ENCODE measurements at regions not wholly inside any gene's neighbourhood (a gene's known extent, or its start where the extent isn't known, plus 50 kb on each side); places are given as distances from the start of the nearest gene placed in this dataset.

GRCh38 chr10:57890691-57891090 is 377.0 kb downstream of the IPMK start:
- TF ChIP-seq, protein P1, sequence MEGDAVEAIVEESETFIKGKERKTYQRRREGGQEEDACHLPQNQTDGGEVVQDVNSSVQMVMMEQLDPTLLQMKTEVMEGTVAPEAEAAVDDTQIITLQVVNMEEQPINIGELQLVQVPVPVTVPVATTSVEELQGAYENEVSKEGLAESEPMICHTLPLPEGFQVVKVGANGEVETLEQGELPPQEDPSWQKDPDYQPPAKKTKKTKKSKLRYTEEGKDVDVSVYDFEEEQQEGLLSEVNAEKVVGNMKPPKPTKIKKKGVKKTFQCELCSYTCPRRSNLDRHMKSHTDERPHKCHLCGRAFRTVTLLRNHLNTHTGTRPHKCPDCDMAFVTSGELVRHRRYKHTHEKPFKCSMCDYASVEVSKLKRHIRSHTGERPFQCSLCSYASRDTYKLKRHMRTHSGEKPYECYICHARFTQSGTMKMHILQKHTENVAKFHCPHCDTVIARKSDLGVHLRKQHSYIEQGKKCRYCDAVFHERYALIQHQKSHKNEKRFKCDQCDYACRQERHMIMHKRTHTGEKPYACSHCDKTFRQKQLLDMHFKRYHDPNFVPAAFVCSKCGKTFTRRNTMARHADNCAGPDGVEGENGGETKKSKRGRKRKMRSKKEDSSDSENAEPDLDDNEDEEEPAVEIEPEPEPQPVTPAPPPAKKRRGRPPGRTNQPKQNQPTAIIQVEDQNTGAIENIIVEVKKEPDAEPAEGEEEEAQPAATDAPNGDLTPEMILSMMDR (IDR thresholded peaks at IDR 0.05): no peak
- no peak for TF ChIP-seq EZH2 (IDR thresholded peaks at IDR 0.05; ENCODE audit: borderline replicate concordance, insufficient read depth, low read depth, low read length, poor library complexity, severe bottlenecking)
